GM20431 (cell line): ENCODE measurements at regions not wholly inside any gene's neighbourhood (a gene's known extent, or its start where the extent isn't known, plus 50 kb on each side); places are given as distances from the start of the nearest gene placed in this dataset.
"Not testable (repeated sequence)": the region's sequence is repeated elsewhere in the genome, so short reads cannot be mapped to it uniquely, and the experiment has no call there.

ENCODE experiments used
- in situ Hi-C: fragments of 300-500 bp; cut with MseI, MboI; formaldehyde crosslinking; loops from one replicate; pipeline ENCODE4 v1.15.0; 2020; ENCODE audit warnings: low sequenced_read_pairs; ENCODE audit not compliant: unreplicated experiment

DNA sequence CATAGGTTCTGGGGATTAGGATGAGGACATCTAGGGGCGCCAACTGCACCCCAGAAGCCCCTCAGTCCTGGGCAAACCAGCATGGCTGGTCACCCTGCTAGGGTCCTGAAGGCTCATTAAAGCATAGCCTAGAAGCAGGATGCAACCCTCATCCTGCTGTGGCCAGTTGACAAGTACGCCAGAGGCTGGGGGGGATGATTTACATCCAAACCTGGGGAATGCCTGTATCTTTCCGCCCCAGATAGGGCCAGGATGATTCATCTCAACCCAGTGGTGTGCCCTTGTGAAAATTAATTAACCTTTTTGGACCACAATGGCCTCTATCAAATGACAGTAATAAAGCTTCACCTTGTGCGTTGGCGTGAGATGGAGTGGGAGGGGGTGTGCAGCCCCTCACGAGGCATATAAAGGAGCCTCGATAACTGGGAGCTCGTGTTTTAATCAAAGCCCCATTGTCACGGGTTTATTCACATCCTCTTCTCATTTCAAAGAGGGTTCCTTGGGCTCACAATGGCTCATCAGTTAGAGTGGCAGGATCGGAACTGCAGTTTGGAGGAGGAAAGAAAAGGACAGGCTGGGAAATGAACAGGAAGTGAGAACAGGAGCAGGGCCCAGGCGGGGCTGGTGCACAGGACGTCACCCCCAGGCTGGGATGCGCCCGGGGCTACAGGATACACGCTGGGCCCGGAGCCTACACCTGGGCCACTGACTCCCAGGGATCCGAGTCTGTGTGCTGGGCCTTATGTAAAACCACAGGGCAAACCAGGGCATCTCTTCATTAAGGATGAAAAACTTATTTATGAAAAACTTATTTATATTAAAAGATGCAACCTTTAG, 121.8 kb upstream of the PHACTR3 start:
- in situ Hi-C loops: no loop called here

DNA sequence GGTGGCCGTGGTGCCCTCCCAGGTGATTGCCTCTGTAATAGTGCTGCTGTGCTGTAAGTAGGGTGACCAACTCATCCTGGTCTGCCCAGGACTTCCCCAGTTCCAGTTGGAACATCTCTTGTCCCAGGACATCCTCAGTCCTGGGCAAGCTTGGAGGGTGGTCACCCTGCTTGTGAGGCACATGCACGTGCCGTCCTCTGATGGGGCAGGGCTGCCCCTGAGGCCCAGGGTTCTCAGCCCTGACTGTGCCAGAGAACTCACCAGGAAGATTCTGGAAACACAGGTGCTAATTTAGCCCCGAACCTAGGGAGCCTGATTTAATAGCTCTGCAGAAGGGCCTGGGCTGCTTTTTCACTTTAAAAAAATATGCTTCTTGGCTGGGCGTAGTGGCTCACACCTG, 120.9 kb upstream of the PHACTR3 start:
- in situ Hi-C loops: no loop called here

DNA sequence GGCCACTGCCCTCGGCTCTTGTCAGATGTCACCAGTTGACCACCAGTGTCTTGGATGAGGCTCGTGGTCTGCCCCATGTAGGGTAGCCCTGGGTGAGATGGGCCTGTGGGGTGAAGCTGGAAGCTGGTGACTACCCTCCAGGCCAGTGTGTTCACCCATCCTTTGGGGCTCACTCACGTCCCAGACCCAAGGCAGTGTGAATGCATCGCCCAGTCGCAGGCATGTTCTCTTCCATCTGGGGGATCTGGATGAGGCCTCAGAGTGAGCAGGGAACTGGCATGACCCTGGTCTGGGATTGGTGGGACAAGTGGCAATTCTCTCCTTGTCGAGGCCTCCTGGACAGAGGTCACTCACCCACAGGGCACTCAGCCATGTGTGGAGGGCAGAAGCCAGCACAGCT, 120.1 kb upstream of the PHACTR3 start:
- in situ Hi-C loops: no loop called here

DNA sequence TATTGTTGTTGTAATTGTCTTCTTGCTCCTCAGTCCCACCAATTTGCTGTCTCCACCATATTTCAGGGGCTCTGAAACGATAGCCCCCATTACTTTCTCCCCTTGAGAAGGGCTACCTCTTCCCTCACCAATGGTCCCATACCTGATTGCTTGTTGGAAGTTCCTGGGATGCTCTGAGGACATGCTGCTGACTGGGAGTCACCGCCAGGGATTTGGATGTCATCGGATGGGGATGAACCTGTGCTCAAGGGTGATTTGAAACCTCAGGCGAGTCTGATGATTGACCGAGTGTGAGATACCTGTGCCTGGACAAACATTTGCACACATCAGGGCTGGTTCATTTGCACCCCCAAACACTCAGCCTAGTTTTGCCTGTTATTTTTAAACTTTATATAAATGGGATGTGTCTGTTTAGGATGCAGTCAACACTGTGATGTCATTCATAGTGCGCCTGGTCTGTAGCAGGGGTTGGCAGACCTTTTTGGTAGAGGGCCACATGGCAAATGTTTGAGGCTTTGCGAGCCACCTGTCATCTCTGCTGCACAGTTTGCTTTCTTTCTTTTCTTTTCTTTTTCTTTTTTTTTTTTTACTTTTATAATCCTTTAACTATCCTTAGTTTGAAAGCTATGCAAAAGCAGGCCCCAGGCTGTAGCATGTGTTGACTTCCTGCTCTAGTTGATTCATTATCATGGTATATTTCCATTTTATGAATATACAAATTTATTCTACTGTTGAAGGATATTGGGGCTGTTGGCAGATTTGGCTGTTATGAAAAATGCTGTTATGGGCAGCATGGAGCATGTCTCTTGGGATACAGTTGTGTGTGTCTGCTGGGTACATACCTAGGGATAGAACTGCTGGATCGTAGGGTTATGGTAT, 118.5 kb upstream of the PHACTR3 start:
- in situ Hi-C loops: no loop called here

DNA sequence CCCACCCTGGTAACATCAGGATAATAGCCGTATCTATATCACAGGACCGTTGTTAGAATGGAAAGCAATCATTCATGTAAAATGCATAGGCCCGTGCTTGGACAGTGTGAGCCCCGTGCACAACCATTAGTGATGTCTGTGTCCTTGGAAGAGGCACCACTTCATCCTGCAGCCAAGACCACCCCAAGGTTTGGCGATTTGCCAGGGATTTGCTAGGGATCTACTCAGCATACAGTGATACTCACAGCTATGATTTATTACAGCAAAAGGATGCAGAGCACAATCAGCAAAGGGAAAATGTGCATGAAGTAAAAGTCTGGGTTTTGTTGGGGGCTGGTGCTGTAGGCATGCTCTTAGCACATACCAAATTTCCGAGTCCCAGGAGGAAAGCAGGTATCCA, 115.9 kb upstream of the PHACTR3 start:
- in situ Hi-C loops: not testable (repeated sequence)

DNA sequence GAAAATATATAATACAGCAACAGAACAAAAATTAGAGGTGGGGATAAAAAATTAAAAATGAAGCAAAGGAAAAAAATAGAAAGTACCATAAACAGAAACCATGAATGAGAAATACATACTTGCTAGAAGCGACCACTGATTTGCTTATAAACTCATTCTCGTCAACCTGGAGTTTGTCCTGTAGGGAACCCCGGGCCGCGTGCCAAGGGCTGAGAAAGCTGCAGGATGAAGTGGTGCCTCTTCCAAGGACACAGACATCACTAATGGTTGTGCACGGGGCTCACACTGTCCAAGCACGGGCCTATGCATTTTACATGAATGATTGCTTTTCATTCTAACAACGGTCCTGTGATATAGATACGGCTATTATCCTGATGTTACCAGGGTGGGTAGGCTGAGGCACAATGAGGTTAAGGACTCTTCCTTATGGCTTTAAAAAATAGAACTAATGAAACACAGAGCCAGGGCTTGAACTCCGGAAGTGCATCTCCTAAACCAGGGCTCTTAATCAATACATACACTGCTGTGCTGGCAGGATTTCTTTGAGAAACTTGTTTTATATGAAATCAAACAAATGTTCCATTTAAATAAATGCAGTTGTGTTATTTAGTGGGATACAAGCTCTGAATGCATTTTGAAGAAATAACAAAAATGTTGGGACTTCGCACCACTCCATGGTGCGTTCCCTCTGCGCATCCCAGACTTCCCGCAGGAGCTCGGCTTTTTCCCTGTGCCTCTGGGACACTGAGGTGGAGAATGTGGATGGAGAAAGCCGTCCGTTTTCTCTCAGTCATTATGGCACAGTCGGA, 113.9 kb upstream of the PHACTR3 start:
- in situ Hi-C loops: not testable (repeated sequence)

DNA sequence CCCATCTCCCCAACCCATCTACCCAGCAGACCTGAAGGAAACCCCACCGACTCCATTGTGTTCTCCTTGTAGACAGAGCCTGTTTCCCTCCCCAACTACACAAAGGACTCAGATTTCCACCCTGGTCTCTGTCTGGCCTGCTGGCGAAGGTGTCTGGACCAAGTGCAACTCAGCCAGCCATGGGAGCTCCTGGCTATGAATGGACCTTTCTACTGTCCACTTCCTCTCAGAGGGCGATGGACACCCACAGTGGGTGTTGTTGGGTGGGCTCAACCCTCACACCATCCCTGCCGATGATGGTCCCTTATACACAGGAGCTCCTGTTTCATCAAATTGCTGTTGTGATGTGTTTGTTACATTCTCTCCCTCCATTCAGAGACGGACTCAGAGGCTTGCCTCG, 112.5 kb upstream of the PHACTR3 start:
- in situ Hi-C loops: no loop called here

DNA sequence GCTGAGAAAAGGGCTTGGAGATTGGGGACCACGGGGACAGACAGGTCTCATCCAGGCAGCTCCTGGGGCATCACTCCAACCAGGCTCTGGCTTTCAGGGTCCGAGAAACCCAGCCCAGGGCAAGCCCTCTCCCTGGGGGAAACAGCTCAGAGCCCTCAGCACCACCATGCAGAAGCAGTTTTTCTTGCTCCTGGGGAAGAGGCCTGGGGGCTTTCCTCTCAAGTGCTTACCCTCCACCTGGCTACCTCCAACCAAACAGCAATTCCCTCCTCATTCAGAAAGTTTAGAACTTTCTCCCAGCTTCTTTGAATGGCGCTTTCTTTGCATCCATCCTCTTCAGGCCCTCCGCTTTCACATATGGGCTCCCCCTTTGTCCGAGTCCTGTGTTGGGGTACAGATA, 110.4 kb upstream of the PHACTR3 start:
- in situ Hi-C loops: no loop called here

DNA sequence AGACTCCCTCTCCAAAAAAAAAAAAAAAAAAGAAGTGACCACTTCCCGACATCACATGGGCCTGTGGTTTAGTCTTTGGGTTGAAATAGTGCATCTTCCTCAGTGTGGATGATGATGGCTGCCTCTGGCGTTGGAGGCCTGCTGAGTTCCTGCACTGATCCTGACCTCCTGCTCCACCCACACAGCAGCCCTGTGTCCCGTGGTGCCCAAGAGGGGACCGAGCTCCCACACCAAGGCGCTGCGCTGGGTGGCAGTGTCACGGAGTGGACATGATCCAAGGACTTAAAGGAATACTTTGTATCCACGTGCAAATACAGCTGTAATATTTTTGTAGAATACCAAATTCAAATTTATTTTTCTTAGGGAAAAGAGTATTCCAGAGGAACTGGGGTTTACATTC, 109.2 kb upstream of the PHACTR3 start:
- in situ Hi-C loops: no loop called here

DNA sequence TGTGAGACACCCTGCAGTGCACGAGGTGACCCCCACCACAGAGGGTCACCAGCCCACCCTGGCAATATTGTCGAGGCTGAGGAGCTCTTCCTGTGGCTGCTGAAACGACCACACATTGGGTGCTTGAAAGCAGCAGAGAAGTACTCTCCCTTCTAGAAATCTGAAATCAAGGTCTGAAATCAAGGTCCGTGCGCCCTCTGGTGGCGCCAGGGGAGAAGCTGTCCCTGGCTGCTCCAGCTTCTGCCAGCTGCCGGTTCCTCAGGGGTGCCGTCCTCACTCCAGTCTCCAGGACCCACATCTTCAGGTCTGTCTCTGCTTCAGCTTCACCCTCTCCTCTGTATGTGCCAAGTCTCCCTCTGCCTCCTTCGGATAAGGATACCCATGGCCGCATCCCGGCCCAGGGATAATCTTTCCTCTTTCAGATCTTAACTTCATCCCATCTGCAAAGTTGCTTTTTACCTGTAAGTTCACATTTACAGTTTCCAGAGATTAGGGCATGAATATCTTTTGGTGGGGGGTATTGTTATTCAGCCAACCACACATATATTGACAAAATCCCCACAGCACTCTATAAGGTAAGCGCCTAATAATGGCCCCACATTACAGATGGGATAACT, 108.3 kb upstream of the PHACTR3 start:
- in situ Hi-C loops: no loop called here

DNA sequence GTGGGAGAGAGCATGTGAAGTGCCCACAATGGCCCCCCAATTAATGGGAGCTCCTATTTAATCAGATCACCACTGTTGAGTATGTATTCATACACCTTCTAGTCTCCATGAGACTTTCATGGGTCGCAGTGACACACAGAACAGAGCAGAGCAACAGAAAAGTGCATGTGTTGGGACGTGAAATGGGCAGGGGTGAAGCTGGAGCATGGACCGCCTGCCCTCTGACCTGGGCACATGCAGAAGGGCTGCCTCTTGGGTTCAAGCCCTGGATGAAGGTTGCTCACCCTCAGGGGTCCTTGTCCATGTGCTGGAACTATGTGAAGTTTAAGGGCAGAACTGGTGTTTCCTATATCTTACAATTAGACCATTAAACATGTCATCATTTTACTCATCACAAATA, 106.0 kb upstream of the PHACTR3 start:
- in situ Hi-C loops: no loop called here

DNA sequence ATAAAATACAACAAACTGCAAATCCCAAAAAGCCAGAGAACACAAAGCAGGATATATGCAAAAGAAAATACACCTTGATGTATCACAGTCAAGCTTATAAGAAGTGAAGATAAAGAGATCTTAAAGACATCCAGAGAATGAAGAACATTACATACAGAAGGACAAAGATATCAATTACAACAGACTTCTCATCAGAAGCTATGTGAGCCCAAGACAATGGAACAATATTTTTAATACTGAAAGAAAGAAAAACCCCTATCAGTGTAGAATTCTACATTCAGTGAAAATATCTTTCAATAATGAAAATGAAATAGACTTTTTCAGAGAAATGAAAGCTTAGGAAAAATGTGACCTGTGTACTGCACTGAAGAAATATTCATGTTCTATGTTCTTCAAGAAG, 104.5 kb upstream of the PHACTR3 start:
- in situ Hi-C loops: no loop called here

DNA sequence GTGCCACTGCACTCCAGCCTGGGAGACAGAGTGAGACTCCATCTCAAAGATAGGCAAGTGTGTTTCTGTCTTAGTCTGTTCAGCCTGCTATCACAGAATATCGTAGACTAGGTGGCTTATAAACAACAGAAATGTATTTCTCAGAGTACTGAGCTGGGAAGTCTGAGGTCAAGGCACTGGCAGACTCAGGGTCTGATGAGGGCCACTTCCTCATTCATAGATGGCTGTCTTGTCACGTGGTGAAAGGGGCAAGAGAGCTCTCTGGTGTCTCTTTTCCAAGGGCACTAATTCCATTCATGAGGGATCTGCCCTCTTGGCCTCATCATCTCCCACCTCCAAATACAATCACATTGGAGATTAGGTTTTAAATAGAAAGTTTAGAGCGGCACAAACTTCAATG, 95.6 kb upstream of the PHACTR3 start:
- in situ Hi-C loops: no loop called here

DNA sequence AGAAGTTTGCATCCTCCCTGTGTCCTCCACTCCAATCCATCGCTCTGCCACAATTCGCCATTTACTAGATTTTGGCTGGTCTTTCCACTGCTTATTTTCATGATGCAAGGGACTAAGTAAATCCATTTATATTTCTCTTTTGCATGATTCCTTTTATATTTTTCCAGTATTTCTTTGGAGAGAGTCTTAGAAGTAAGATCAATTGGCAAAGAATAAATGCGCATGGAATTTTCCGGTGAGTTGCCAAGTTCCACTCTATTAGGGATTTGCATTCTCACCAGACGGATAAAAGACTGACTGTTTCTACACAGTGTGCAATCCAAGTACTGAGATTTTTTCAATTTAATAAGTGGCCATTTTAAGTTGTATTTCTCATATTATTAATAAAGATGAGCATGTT, 91.7 kb upstream of the PHACTR3 start:
- in situ Hi-C loops: no loop called here

DNA sequence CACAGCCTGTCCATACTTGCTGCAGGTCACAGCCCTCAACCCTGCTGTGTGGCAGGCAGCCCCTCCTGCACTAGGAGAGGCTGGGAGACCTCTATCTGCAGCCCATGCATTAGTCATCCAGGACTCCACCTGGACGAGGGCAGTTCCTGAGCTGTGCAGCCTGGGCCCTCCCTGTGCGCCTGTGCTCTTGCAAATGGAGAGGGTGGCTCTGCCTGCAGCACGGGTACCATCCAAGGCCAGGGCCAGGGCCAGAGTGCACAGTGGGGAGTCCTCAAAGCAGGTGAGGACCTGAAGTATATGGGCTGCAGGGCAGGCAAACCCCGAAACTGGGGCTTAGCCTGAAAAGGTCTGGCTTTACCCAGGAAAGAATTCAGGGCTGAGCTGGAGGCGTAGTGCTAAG, 89.8 kb upstream of the PHACTR3 start:
- in situ Hi-C loops: no loop called here

DNA sequence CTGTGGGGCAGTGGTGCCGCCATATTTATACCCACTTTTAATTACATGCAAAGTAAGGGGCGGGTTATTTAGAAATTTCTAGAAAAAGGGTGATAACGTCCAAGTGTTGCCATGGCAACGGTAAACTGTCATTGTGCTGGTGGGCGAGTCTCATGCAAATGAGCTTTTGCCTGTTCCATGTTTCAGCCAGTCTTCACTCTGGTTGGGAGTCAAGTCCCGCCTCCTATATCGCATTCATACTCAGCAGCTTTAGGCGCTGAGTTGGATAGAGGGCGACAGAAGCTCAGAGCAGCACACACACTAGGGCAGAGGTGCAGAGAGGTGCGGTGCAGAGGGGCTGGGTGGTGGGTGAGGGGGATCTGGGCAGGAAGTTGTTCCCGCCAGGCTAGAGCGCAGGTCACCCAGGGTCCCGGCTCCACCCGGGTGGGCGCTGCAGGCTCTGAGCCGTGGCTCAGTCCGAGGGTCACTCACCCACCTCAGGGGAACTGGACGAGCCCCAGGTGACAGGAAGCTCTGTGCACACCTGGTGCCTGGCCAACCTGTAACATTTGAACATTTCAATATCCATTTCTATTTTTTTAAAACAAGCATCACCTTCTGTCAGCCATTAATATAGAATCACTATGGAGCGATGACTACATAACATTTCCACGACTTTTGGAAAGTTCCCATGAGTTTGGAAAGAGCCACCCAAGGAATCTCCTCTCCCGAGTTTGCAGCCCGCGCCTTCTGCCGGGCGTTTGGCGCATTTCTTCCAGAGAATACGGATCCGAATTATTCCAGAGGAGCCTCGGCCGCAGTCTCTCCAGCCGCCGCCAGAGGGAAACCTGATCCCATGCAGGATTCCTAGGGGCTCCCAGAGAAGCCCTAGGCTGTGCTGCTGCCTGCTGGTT, 89.1 kb upstream of the PHACTR3 start:
- in situ Hi-C loops: no loop called here

DNA sequence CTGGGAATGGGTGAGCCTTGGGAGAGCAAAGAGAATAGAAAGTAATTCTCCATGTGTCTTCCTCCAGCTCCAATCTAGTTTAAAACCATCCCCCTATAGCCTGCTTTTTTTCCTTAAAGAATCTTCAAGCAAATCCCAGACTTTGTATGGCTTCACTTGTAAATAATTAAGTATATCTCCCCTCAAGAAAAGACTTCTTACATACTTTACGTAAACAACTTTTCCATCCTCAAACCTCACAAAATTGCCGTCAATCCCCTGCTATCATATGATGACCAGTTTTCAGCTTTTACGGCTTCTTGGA, 88.5 kb upstream of the PHACTR3 start:
- in situ Hi-C loops: no loop called here

DNA sequence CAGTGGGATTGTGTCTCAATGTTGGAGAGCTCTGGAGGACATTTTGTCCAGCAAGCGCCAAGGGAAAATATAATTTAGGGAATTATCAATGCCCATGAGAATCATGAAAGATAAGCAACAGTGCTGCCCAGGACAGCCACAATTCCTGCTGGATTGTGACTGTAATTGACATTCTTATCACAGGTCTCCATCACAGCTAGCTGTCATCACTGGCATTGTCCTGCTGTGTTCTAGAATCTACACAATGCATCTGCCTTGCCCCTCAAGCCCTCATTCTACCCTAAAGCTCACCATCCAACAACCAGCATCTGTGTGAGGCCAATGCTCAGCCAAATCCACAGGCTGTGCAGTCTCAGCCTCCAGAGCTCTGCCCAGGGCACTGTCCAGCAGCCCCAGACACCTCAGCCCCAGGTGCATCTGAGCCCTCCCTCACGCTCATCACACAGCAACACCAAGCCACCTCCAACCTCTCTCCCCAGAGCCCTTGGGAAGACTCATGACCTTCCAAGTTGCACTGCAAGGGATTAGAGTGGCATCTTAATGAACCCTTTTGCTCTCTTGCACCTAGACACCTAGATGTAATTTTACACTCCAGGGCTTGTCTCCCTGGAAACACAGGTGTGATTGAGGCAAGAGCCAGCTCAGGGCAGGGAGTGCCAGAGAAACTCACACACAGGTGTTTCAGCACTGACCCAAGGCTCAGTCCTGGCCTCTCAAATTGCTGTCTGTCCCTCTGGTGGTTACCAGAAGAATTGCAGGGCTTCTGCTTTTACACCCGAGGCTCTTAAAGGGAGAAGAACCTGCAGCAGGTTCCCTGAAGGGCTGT, 85.2 kb upstream of the PHACTR3 start:
- in situ Hi-C loops: no loop called here

DNA sequence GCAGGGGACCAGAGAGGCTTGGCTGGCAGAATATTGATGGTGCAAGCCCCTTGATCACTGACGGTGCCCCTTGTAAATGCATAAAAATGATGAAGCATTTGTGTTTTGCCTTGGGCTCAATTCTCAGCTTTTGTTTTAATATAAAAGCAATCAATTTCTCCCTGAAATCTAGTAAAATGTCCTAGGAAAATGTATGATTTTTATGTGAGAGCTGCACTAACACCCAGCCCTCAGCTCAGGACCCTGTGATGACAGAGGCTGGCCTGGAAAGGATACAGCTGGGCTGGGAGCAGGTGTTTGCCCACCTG, 84.7 kb upstream of the PHACTR3 start:
- in situ Hi-C loops: no loop called here
